Breast epithelium (tissue), 3 donors: ENCODE measurements at regions not wholly inside any gene's neighbourhood (a gene's known extent, or its start where the extent isn't known, plus 50 kb on each side); places are given as distances from the start of the nearest gene placed in this dataset.

ENCODE experiments used
- CTCF ChIP-seq, 3 donors: fragments of 450-650 bp; IDR thresholded peaks; one replicate each; pipeline ENCODE4 v1.5.1; 2016 to 2017; ENCODE audit warnings: antibody characterized with exemption in 3 of 3, mild to moderate bottlenecking in 3 of 3, moderate library complexity in 3 of 3
- POLR2A ChIP-seq: fragments of 450-650 bp; IDR thresholded peaks from one replicate; pipeline ENCODE4 v1.6.1; 2016; ENCODE audit warnings: antibody characterized with exemption, mild to moderate bottlenecking, moderate library complexity
- POLR2AphosphoS5 ChIP-seq, 3 donors: sonication (generic); formaldehyde crosslinking; IDR thresholded peaks; one replicate each; pipeline ENCODE4 v1.6.1; 2017; ENCODE audit warnings: antibody characterized with exemption in 3 of 3

GRCh38 chr7:109003742-109004141 is 434.1 kb downstream of the DNAJB9 start:
- TF ChIP-seq CTCF (IDR thresholded peaks at IDR 0.05) (no peak), POLR2A (no peak), POLR2AphosphoS5 (IDR thresholded peaks at IDR 0.05) (no peak)
